ENCODE measurements at regions not wholly inside any gene's neighbourhood (a gene's known extent, or its start where the extent isn't known, plus 50 kb on each side); places are given as distances from the start of the nearest gene placed in this dataset.

- H3K9me3 Mint-ChIP-seq, result peaks cover 2% of the 10 kb centered on the region
- intact Hi-C loops (cut with micrococcal nuclease), result no loop called here
- H3K27ac Mint-ChIP-seq, result no peak overlapping the region
- peaks cover 4% of the 10 kb centered on the region for H3K27me3 Mint-ChIP-seq
- ChIA-PET POLR2A (no interaction called here), CTCF (interaction anchor here (0.6 kb wide), 1 partner anchor 15 kb away, joined by 3 read pairs; no protein-coding TSS in a partner anchor)
- H3K4me1 Mint-ChIP-seq, result no peaks in the 10 kb centered on the region
- H3K4me3 Mint-ChIP-seq, result no peak overlapping the region
- no peak for ATAC-seq (ENCODE audit: low read depth)
- TF ChIP-seq CTCF (IDR thresholded peaks at IDR 0.05), result no peak
- DNase-seq, result no peak
- H3K36me3 Mint-ChIP-seq (ENCODE audit: low read depth), result no peaks in the 10 kb centered on the region
These were observed 53.6 kb upstream of the KCNJ15 start for GRCh38 chr21:38203229-38203628.

- no peak overlapping the region for H3K27ac Mint-ChIP-seq
These were observed 50.9 kb upstream of the KCNJ15 start for GRCh38 chr21:38205940-38206339.

GRCh38 chr21:38206646-38207045 lies 50.1 kb upstream of the KCNJ15 start:
- DNase-seq (no peak), ATAC-seq (ENCODE audit: low read depth) (no peak)
- intact Hi-C loops (cut with micrococcal nuclease), result no loop called here
- peaks cover 2% of the 10 kb centered on the region for H3K9me3 Mint-ChIP-seq
- no peak overlapping the region for H3K27ac Mint-ChIP-seq
- H3K36me3 Mint-ChIP-seq (ENCODE audit: low read depth), result no peaks in the 10 kb centered on the region
- ChIA-PET POLR2A (no interaction called here), CTCF (no interaction called here)
- H3K4me1 Mint-ChIP-seq, result no peaks in the 10 kb centered on the region
- no peak overlapping the region for H3K4me3 Mint-ChIP-seq
- no peak for TF ChIP-seq CTCF (IDR thresholded peaks at IDR 0.05)
- peaks cover 8% of the 10 kb centered on the region for H3K27me3 Mint-ChIP-seq

More at GRCh38 chr21:38205940-38206339, 50.9 kb upstream of the KCNJ15 start:
- no peak for ATAC-seq (ENCODE audit: low read depth)
- Mint-ChIP-seq H3K9me3 (peaks cover 2% of the 10 kb centered on the region), H3K4me1 (no peaks in the 10 kb centered on the region), H3K4me3 (no peak overlapping the region), H3K27me3 (peaks cover 8% of the 10 kb centered on the region), H3K36me3 (ENCODE audit: low read depth) (no peaks in the 10 kb centered on the region)
- POLR2A ChIA-PET, result no interaction called here
- CTCF ChIA-PET, result no interaction called here
- intact Hi-C loops (cut with micrococcal nuclease), result no loop called here
- no peak for DNase-seq
- no peak for TF ChIP-seq CTCF (IDR thresholded peaks at IDR 0.05)

Measured in activated B cell treated with CpG ODN at 0.5 μM for 24 hours (primary cell).